H9 (cell line): ENCODE measurements at regions not wholly inside any gene's neighbourhood (a gene's known extent, or its start where the extent isn't known, plus 50 kb on each side); places are given as distances from the start of the nearest gene placed in this dataset.

ENCODE experiments used
- DNase-seq: peaks from one replicate; pipeline ENCODE4 v3.0.0-alpha.2; 2017
- H2AFZ ChIP-seq: one replicate; pipeline ENCODE4 v1.6.1; 2013; ENCODE audit warnings: mild to moderate bottlenecking, low read length, control low read depth, moderate library complexity
- H2AK5ac ChIP-seq: 2 replicates; pipeline ENCODE4 v1.6.1; 2013; ENCODE audit warnings: low read length, control low read depth, mixed read lengths; ENCODE audit not compliant: insufficient read length
- H2BK120ac ChIP-seq: one replicate; pipeline ENCODE4 v1.6.1; 2013; ENCODE audit warnings: low read depth, mild to moderate bottlenecking, low read length, control low read depth, inconsistent platforms; ENCODE audit not compliant: poor library complexity, severe bottlenecking
- H2BK12ac ChIP-seq: 2 replicates; pipeline ENCODE4 v1.6.1; 2013; ENCODE audit warnings: low read length, control low read depth, mixed read lengths, low read depth; ENCODE audit not compliant: insufficient read length
- H2BK15ac ChIP-seq: 2 replicates; pipeline ENCODE4 v1.6.1; 2013; ENCODE audit warnings: low read depth, low read length, control low read depth
- H2BK20ac ChIP-seq: one replicate; pipeline ENCODE4 v1.6.1; 2013; ENCODE audit warnings: low read depth, mild to moderate bottlenecking, low read length, control low read depth, inconsistent platforms; ENCODE audit not compliant: poor library complexity, severe bottlenecking
- H2BK5ac ChIP-seq: 2 replicates; pipeline ENCODE4 v1.6.1; 2013; ENCODE audit warnings: low read length, control low read depth, mixed read lengths; ENCODE audit not compliant: insufficient read length
- H3K14ac ChIP-seq: 2 replicates; pipeline ENCODE4 v1.6.1; 2013; ENCODE audit warnings: low read length, control low read depth; ENCODE audit not compliant: insufficient read depth
- H3K18ac ChIP-seq: 2 replicates; pipeline ENCODE4 v1.6.1; 2013; ENCODE audit warnings: low read depth, mild to moderate bottlenecking, mixed read lengths, low read length, control low read depth; ENCODE audit not compliant: insufficient read length
- H3K23ac ChIP-seq: 2 replicates; pipeline ENCODE4 v1.6.1; 2013; ENCODE audit warnings: low read length, control low read depth, mixed read lengths, low read depth; ENCODE audit not compliant: insufficient read length
- H3K23me2 ChIP-seq: 2 replicates; pipeline ENCODE4 v1.6.1; 2013; ENCODE audit warnings: low read depth, mild to moderate bottlenecking, mixed read lengths, low read length, control low read depth; ENCODE audit not compliant: insufficient read length, poor library complexity, severe bottlenecking
- H3K27ac ChIP-seq: 2 replicates; pipeline ENCODE4 v1.5.1; 2013; ENCODE audit warnings: low read length, control low read depth, mixed read lengths, low read depth; ENCODE audit not compliant: insufficient read length
- H3K27me3 ChIP-seq: 2 replicates; pipeline ENCODE4 v1.6.1; 2013; ENCODE audit warnings: low read length, control low read depth, inconsistent platforms; ENCODE audit not compliant: insufficient read depth
- H3K4ac ChIP-seq: 2 replicates; pipeline ENCODE4 v1.6.1; 2013; ENCODE audit warnings: low read depth, mild to moderate bottlenecking, control low read depth, inconsistent platforms, low read length, moderate library complexity
- H3K4me1 ChIP-seq: 2 replicates; pipeline ENCODE4 v1.6.1; 2013; ENCODE audit warnings: low read length, control low read depth, inconsistent platforms; ENCODE audit not compliant: insufficient read depth
- H3K4me2 ChIP-seq: 2 replicates; pipeline ENCODE4 v1.6.1; 2013; ENCODE audit warnings: low read length, control low read depth, mixed read lengths; ENCODE audit not compliant: insufficient read length, insufficient read depth
- H3K56ac ChIP-seq: 2 replicates; pipeline ENCODE4 v1.6.1; 2013; ENCODE audit warnings: low read depth, mild to moderate bottlenecking, mixed read lengths, low read length, control low read depth; ENCODE audit not compliant: insufficient read length
- H3K79me1 ChIP-seq: 2 replicates; pipeline ENCODE4 v1.6.1; 2013; ENCODE audit warnings: low read depth, mild to moderate bottlenecking, moderate library complexity, low read length, control low read depth, inconsistent platforms; ENCODE audit not compliant: insufficient read depth, poor library complexity, severe bottlenecking
- H3K79me2 ChIP-seq: 2 replicates; pipeline ENCODE4 v1.6.1; 2013; ENCODE audit warnings: low read length, control low read depth, inconsistent platforms; ENCODE audit not compliant: insufficient read depth
- H3K9ac ChIP-seq: 2 replicates; pipeline ENCODE4 v1.6.1; 2013; ENCODE audit warnings: low read length, control low read depth, mixed read lengths; ENCODE audit not compliant: insufficient read length; ENCODE audit errors: extremely low read depth
- H3K9me3 ChIP-seq: one replicate; pipeline ENCODE4 v1.6.1; 2013; ENCODE audit warnings: low read depth, low read length, inconsistent platforms; ENCODE audit not compliant: control insufficient read depth
- H3T11ph ChIP-seq: one replicate; pipeline ENCODE4 v1.6.1; 2013; ENCODE audit warnings: mild to moderate bottlenecking, low read length, control low read depth, inconsistent platforms
- H4K20me1 ChIP-seq: one replicate; pipeline ENCODE4 v1.6.1; 2013; ENCODE audit not compliant: control insufficient read depth, insufficient read length, insufficient read depth
- H4K5ac ChIP-seq: 2 replicates; pipeline ENCODE4 v1.6.1; 2013; ENCODE audit warnings: low read depth, mild to moderate bottlenecking, mixed read lengths, low read length, control low read depth; ENCODE audit not compliant: insufficient read length
- H4K8ac ChIP-seq: replicated peaks from 2 replicates; pipeline ENCODE4 v1.6.1; 2013; ENCODE audit warnings: low read length, control low read depth, mixed read lengths, low read depth; ENCODE audit not compliant: insufficient read length
- H4K91ac ChIP-seq: 2 replicates; pipeline ENCODE4 v1.6.1; 2013; ENCODE audit warnings: low read depth, mild to moderate bottlenecking, moderate library complexity, mixed read lengths, low read length, control low read depth; ENCODE audit not compliant: insufficient read length
- H3K27ac Mint-ChIP-seq, 3 experiments: 2 replicates in 2 of 3; 3 replicates in 1 of 3; pipeline ENCODE4 v1.8.0; 2020 to 2021; ENCODE audit warnings: mixed read lengths in 3 of 3, mild to moderate bottlenecking in 1 of 3, moderate library complexity in 1 of 3
- H3K27me3 Mint-ChIP-seq: 2 replicates; pipeline ENCODE4 v1.8.0; 2021; ENCODE audit warnings: low read depth, mild to moderate bottlenecking, moderate library complexity, mixed read lengths
- H3K36me3 Mint-ChIP-seq, 3 experiments: 2 replicates in 2 of 3; 3 replicates in 1 of 3; pipeline ENCODE4 v1.8.0; 2020 to 2021; ENCODE audit warnings: low read depth in 3 of 3, mixed read lengths in 3 of 3; ENCODE audit not compliant: insufficient read depth in 1 of 3
- H3K4me1 Mint-ChIP-seq, 2 experiments: 2 replicates each; pipeline ENCODE4 v1.8.0; 2020; ENCODE audit warnings: mixed read lengths in 2 of 2
- H3K4me3 Mint-ChIP-seq, 2 experiments: 2 replicates in 1 of 2; 3 replicates in 1 of 2; pipeline ENCODE4 v1.8.0; 2020 to 2021; ENCODE audit warnings: mild to moderate bottlenecking in 2 of 2, mixed read lengths in 2 of 2, moderate library complexity in 1 of 2
- H3K9me3 Mint-ChIP-seq, 2 experiments: 2 replicates in 1 of 2; 3 replicates in 1 of 2; pipeline ENCODE4 v1.8.0; 2020; ENCODE audit warnings: mild to moderate bottlenecking in 2 of 2, mixed read lengths in 2 of 2, moderate library complexity in 1 of 2
- WGBS: extraction: QIAGEN DNeasy Blood & Tissue Kit; methylation state at CpG from one replicate; pipeline ENCODE4 v1.1.7; 2013; ENCODE audit warnings: missing lambda C conversion rate, low lambda C conversion rate, mixed read lengths; ENCODE audit not compliant: insufficient read length; ENCODE audit errors: extremely low coverage; 5-methylcytosine and 5-hydroxymethylcytosine counted together
- TF ChIP-seq, protein P1 (sequence below): fragments of 200-600 bp; sonication (generic); conservative IDR thresholded peaks from 3 replicates; pipeline ENCODE4 v1.8.0; 2021; ENCODE audit warnings: antibody characterized with exemption, mild to moderate bottlenecking

DNA sequence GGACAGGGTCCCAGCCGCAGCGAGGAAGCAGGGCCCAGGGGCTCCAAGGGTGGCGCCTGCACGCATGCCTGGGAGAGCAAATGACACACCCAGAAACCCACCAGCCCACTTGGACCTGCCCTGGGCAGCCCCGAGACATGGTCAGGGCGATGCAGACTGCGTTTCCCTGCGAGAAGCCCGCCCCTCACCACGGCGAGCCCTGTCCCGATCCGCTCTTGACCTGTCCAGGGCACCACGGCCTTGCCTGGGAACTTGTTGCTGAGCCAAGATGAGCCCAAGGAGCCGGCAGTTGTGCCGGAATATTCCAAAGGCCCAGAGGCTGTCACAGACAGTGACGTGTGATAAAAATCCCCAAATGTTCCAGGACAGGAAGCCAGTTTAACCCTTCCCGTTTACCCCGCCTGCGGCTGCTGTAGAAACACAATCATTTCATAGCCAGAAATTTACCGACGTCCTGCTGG is 78.1 kb downstream of the SIK1 start:
- no peak overlapping the region for H2AFZ ChIP-seq
- H3K9ac ChIP-seq, result no peak overlapping the region
- no peaks in the 10 kb centered on the region for H3K79me1 ChIP-seq
- no peak overlapping the region for H3K27ac ChIP-seq
- Mint-ChIP-seq H3K4me3 (no peak overlapping the region), H3K27ac (no peak overlapping the region), H3K36me3 (no peaks in the 10 kb centered on the region), H3K27me3 (no peaks in the 10 kb centered on the region; the same call in 1 of the 2 replicates), H3K4me1 (peaks cover 3 to 26% of the 10 kb centered on the region in 2 experiments; a peak in 2 of 4 replicates), H3K9me3 (no peaks in the 10 kb centered on the region)
- no peak overlapping the region for H2BK20ac ChIP-seq
- no peak for DNase-seq
- no peak overlapping the region for H2BK15ac ChIP-seq
- no peak overlapping the region for H2AK5ac ChIP-seq
- no peaks in the 10 kb centered on the region for H3K27me3 ChIP-seq
- H3K14ac ChIP-seq, result no peak overlapping the region
- H3K9me3 ChIP-seq, result no peaks in the 10 kb centered on the region
- H3K18ac ChIP-seq, result no peak overlapping the region
- no CpG with 5 or more reads among the region's 22 CpGs for WGBS
- H3K56ac ChIP-seq, result no peak overlapping the region
- TF ChIP-seq, protein P1, sequence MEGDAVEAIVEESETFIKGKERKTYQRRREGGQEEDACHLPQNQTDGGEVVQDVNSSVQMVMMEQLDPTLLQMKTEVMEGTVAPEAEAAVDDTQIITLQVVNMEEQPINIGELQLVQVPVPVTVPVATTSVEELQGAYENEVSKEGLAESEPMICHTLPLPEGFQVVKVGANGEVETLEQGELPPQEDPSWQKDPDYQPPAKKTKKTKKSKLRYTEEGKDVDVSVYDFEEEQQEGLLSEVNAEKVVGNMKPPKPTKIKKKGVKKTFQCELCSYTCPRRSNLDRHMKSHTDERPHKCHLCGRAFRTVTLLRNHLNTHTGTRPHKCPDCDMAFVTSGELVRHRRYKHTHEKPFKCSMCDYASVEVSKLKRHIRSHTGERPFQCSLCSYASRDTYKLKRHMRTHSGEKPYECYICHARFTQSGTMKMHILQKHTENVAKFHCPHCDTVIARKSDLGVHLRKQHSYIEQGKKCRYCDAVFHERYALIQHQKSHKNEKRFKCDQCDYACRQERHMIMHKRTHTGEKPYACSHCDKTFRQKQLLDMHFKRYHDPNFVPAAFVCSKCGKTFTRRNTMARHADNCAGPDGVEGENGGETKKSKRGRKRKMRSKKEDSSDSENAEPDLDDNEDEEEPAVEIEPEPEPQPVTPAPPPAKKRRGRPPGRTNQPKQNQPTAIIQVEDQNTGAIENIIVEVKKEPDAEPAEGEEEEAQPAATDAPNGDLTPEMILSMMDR, result no peak
- no peak overlapping the region for H2BK120ac ChIP-seq
- H4K20me1 ChIP-seq, result no peaks in the 10 kb centered on the region
- no peak overlapping the region for H3K23ac ChIP-seq
- no peak overlapping the region for H2BK5ac ChIP-seq
- H3K79me2 ChIP-seq, result no peaks in the 10 kb centered on the region
- no peaks in the 10 kb centered on the region for H3K23me2 ChIP-seq
- no peak overlapping the region for H4K91ac ChIP-seq
- H4K5ac ChIP-seq, result no peak overlapping the region
- no peak overlapping the region for H3K4me2 ChIP-seq
- H3T11ph ChIP-seq, result no peak overlapping the region
- no peak overlapping the region for H2BK12ac ChIP-seq
- no peak overlapping the region for H4K8ac ChIP-seq
- H3K4ac ChIP-seq, result no peak overlapping the region
- no peaks in the 10 kb centered on the region for H3K4me1 ChIP-seq
